ENCODE measurements at regions not wholly inside any gene's neighbourhood (a gene's known extent, or its start where the extent isn't known, plus 50 kb on each side); places are given as distances from the start of the nearest gene placed in this dataset.

GRCh38 chr16:85357323-85357722, 245.1 kb upstream of the CIBAR2 start:
- TF ChIP-seq CTCF (IDR thresholded peaks at IDR 0.05; ENCODE audit: borderline replicate concordance, extremely low read depth, low read length, poor library complexity, severe bottlenecking) (no peak), EZH2 (IDR thresholded peaks at IDR 0.05; ENCODE audit: borderline replicate concordance, low read depth, low read length, severe bottlenecking) (no peak)
